ENCODE measurements at regions not wholly inside any gene's neighbourhood (a gene's known extent, or its start where the extent isn't known, plus 50 kb on each side); places are given as distances from the start of the nearest gene placed in this dataset.
A peak's percentile ranks its signal among the peaks of the same experiment; 100 is the strongest.

DNA sequence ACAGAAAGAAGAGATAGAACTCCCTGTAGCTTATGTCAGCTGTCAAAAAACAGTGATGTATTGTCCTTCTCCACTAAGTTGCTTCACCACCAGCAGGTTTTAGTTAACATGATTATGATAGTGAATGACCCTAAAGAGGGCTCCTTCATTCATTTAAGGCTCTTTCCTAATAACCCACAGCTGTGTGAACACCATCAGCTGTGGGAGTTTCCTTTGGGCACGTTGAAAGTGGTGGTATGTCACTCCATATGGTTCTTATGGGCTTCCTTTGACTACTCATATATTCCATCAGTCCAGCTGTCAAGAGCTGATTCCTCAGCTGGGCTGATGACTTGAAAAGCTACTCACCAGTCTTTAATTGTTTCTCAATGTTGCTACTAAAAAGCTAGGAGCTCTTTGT lies 210.3 kb downstream of the UBE2E3 start:
- no peak for DNase-seq

DNA sequence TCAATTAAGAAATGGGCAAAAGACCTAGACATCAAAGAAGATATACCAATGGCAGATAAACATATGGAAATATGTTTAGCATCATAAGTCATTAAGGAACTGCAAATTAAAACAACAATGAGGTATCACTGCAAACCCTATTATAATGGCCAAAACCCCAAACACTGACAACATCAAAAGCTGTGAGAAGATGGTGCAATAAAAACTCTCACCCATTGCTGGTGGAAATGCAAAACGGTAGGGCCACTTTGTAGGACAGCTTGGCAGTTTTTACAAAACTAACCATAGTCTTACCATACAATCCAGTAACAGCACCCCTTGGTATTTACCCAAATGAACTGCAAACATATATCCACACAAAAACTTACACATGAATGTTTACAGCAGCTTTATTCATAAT lies 213.1 kb downstream of the UBE2E3 start:
- DNase-seq = no peak

DNA sequence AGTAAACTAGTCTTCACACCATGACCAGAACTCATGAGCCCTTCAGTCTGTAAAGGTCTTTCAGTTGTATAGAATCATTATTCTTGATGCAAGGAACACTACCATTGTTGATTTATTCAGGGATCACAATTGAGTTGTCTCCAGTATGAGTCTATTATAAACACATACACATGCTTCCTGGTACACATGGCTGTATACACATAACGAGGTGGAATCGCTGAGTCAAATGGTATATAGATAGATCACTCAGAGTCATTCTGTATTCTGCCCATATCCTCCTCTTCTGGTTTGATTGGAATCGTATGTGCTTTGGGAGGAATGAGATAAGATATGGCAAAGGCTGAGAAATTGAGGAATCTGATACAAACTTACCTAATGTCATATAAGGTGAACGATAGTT lies 216.0 kb downstream of the UBE2E3 start:
- DNase-seq = no peak

DNA sequence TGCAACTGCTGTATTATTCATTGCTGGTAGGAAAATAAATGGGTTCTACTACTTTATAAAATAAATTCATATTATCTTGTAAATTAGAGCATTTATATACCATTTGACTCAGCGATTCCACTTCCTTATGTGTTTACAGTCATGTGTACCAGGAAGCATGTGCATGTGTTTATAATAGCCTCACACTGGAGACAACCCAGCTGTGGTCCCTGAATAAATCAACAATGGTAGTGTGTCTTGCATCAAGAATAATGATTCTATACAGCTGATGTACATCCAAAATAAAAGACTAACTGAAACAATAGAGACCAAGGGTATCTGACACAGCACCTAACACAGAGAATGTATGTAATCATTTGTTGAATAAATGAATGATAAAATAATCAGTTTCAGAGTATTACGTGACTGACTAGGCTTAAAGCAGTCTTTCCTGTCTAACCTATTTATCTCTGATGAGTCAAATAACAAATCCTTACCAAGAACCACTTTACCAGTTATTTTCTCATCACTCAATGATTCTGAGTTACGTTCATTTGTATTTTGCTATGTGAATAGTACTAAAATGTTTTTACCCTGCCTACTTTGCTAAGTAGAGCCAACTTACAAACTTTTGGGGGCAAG lies 216.8 kb downstream of the UBE2E3 start:
- no peak for DNase-seq

DNA sequence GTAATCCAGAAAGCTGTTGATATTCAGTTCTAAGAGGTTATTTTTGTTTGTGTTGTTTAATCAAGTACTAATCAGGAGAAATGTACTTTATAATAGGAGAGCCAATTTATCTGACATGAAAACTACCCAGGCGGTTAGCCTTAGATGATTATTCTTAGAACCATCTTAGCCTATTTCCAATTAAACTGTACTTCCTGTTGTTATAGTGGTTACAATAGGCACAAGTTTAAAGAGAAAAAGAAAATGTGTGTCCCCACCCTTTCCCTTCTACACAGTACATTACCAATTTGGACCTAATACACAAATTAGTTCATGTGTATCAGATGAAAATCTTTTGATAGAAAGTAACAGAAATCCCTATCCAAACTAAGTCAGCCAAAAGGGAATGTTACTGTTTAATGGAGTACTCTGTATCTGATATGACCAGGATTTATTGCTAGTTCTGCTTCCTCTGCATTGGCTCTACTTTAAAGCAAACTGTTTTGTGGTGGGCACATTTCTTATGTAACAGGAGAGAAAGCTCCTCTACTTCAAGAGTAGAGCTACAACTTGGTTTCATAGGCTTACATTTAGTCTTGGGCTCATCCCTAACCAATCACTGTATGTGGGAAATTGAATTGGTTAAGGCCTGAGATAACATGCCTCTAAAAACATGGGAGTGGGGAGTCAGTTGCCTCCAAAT lies 217.9 kb downstream of the UBE2E3 start:
- DNase-seq = no peak

DNA sequence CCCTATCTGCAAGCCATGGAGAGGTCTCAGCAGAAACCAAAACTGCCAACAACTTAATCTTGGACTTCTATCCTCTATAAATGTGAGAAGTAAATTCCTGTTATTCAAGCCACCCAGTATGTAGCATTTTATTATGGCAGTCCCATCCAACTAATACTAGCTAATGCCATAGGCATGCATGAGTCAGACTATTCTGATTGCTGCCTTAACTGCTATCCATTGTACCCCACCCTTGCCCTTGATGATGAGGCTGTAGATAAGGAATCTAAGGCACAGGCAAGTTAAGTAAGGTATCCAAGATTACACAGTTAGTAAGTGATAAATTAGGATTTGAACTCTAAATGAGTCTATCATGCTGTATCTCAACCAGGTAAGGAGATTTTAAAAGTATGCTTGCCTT lies 223.0 kb downstream of the UBE2E3 start:
- DNase-seq = no peak

DNA sequence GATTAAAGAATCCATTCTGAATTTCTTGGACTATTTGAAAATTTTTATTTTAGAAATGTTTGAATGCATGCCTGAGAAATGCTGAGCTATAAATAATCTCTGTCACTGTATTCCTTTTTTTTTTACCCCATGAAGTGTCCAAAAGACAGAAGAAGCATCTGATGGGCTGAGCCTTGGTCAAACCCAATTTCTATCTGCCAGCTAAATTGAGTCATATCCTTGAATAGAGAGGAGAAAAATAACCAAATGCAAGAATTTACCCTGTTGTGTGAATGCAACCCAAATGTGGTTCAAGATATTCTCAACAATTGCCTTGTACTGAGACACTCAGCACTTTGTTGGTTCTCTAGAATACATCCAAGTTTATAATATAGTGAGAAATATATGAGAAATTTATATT lies 223.5 kb downstream of the UBE2E3 start:
- DNase-seq = no peak

DNA sequence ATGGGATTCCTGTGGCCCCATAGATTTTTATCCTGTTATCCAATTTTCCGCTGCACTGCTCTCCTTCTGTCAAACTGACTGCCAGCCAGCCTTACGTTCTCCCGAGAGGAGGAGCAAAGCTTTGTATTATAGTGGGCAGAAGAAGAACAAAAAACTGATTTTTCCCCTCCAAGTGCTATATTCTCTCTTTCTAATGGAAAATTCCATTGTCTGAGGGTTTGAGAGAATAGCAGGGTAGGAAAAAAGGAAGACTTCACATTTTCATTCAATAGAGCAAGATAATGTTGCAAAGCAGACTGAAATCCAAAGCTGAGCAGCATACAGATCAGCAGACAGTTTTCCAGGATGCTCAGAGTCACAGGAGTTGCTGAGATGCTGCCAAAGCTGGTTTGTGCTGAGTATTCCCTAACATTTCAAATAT lies 238.0 kb downstream of the UBE2E3 start:
- DNase-seq = no peak

DNA sequence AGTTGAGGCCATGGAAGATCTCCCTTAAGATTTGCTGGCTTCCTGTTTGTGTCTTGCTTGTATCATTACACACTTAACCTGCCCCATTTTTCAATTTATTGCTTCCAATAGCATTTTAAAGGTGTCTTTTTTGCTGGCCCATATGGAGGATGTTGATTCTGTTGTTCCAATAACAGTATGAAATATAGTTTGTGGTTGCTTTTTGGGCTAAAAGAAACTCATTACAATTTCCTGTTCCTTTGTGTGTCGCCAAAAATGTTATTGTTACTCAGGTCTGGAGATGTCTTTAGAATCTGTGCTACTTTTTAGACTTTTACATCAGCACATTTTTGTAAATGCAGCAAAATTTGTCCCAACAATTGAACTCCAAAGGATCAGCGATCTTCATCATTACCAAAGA lies 234.0 kb upstream of the ITGA4 start:
- no peak for DNase-seq

DNA sequence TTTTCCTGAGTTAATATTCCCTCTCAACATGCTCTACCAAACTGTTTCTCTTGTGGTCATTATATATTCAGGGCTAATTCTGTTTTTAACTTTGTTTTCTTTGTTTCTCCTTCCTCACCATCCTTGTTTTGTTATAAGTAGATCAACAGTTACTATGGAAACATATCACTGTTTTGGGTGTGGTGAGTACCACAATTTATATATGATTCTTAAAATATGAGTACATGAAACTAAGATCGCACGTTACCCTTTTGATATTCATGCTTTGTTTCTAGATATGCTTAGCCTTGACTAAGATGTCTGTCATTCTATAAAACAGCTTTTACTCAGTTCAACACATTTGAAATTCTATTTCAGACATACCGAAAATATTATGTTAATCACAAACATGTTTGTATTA lies 232.3 kb upstream of the ITGA4 start:
- DNase-seq = no peak

DNA sequence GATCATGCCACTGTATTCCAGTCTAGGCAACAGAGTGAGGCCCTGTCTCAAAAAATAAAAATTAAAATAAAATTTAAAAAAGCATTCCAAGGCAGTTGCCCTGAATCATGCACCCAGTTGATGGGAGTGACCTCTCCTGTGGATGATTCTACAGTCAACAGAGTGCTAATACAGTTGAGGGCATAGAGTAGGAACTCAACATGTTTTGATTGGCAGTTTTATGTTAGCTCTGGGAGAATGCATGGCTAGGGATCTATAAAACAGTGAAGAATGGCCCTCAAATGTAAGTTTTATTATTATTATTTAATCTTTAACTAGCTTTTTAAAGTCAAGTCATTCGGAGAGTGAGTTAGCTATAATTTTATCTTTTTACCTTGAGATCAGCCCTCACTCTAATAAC lies 228.5 kb upstream of the ITGA4 start:
- DNase-seq = no peak

DNA sequence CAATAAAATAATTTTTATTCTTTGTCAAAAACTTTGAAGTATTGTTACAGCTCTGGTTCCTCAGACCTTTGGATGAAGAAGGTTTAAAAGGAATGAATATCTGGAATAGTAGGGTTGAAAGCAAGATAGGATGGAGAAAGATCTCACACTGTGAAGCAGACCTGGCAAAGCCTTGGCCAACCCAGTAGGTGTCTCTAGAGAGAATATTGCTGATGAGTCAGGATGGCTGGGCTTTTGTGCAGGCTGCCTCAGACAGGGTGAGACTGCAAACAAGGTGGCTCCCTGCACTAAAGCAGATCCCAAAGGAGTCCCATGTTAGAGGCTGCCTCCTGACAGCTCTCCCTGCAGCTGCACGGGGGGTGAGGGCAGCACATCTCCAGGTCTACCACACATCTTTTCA lies 226.0 kb upstream of the ITGA4 start:
- no peak for DNase-seq

DNA sequence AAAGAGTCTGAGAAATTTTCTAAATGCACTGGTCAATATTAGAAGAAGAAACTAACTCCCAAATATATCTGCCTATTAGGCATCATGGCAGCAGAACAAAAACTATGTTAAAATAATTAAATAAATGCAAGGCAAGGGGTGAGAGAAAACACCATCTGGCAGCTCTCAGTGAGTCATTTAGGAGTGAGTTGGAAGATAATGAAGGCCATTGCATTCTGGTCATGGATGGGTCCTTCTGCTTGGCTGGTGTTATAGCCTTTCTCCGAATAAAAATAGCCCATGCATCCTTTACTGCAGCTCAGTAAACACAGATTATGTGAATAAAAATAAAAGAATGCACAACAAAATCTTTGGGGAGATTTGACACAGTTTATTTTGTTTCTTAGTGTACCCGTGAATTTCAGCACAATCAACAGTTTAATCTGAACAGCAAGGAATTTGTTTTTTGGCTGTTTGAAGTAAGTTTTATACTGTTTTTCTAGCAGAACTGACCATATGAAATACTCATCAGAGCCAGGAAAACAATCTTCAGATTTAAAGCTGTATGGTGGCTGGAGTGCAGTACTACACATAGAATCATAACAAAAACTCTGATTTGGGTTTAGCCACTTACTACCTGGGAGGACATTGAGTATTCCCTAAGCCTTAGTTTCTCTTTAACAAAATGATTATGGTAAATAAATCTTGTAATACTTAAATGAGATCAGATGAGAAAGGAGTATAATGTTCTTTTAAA lies 225.1 kb upstream of the ITGA4 start:
- DNase-seq = no peak

DNA sequence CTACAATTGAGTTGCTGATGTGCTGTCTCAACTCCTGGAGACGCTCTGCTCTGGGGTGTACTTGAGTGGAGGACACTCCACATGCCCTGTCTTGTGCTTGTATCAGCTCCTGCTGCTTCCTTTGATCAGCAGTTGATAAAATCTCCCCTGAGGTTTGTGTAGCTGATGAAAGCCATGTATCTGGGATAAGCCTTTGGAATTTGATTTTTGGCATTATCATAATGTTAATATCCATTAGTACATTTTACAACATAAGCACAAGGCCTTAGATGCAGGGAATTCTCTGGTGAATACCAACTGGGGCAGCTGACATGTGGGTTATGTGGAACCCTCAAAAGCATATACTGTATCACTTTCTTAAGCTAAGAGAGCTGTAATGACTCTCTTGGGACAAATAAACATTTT lies 222.7 kb upstream of the ITGA4 start:
- DNase-seq = no peak

DNA sequence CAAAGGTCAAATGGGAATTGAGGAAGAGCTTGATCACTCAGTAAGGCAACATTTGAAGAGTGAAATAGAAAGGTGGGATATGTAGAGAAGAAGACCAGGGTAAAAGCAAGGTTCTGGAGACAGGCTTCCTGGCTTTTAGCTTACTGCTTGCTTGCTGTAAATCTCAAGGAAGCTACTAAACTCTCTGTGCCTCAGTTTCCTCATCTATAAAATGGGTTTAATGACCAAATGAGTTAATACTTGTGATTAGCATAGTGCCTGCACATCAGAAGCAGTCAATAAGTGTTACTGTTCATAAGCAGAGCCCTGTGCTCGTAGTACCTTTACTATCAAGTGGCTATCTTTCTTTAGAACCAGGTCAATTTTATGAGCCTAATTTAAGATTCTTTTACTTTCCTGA lies 222.2 kb upstream of the ITGA4 start:
- no peak for DNase-seq

DNA sequence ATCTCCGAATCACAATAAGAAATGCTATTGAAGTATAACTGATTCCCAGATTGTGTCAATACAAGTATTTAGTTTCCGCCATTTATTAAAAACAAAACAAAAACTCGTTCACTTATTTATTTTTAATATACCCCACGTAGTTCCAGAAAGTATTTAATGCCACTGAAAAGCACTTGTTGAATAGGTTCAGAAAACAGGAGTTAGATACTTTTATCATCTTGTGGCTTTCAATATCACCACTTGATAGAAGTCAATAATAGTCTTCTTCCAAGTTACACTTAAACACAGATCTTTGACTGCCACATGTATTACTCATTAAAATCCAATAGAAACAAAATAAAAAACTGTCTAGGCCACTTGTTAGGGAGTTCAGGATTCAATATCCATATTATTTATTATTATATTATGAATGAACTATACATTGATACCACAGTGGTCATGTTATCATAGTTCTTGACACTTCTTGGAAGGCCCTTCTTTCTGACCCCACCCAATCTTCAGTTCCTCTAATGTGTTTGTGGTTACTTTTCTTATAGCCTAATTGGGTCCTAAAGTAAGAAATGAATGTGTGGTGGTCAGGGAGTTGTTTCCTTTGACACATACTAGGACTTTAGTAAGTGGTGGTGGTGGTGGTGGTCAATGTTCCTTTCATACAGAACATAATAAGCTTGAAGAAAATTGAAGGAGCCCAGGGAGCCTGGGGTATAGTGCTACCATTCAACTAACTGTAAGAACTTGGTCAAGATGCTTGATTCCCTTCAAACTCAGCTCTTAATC lies 221.3 kb upstream of the ITGA4 start:
- no peak for DNase-seq

DNA sequence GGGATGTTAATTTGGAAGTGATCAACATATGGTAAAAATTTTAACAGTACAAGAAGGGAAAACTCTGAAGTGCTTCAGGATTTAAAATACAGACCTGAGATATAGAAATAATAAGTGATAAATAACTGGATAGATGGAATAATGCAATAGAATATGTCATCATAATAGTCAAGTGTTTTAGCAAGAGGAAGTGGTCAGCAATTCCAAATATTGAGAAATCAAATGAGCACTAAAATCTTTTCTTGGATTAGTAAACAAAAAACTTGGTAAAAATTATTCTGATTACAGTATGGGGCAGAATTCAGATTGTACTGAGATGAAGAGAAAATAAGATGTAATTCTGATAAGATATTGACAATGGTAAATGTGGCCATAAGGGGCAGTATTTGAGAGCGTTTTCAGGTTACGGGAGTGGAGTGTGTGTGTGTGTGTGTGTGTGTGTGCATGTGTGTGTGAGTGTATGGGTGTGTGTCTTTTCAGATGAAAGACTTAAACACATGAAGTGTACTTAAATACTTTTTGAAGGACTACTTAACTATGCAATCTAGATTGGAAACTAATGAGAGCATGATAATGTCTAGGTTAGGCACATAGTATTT lies 217.9 kb upstream of the ITGA4 start:
- DNase-seq = peak; percentile 34 to 59

DNA sequence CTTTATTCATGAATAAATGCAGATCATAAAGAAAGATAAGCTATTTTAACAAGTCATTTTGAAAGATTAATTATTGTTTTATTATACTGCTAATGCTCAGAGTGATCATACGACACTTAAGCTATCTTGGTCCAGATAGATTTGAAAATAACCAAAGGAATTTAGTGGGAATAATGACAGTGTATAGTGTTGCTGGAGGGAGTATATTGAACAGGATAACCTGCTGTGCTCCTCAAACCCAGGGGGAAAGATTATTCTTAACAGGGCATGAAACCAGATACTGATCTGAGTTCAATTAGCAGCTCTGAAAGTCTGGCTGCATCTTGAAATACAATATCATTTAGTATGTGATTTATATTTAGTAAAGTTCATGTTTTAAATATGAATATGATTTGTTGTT lies 216.3 kb upstream of the ITGA4 start:
- no peak for DNase-seq

DNA sequence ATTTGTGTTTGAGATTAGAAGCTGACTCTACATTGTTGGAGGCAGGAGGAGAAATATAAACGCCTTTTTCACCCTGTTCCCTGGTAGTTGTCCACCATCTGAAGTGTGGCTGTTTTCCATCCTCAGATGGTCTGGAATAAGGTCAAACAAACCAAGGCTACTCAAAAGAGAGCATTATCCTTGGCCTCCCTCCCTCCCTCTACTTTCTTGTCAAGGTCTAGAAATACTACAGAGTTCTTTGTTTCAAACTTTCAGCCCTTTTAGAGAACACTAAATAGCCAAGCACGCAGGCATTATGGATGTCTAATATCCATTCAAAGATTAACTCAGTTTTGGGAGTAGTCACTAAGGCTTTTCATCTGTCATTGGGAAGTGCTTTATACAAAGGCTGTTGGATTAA lies 215.8 kb upstream of the ITGA4 start:
- no peak for DNase-seq

DNA sequence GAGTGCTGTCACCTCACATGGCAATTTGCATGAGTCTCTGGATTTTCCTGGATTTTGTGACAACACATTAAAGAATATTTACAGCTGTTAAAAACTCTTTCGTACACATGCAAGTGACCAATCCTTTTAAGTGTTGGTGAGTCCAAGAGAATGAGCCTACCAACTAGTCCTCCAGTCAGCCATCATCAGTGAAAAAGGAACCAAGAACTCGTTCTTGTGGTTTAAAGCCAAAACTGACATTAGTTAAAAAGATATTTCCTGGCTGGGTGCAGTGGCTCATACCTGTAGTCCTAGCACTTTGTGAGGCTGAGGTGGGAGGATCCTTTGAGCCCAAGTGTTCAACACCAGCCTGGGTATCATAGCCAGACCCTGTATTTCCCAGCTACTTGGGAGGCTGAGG lies 215.4 kb upstream of the ITGA4 start:
- no peak for DNase-seq

DNA sequence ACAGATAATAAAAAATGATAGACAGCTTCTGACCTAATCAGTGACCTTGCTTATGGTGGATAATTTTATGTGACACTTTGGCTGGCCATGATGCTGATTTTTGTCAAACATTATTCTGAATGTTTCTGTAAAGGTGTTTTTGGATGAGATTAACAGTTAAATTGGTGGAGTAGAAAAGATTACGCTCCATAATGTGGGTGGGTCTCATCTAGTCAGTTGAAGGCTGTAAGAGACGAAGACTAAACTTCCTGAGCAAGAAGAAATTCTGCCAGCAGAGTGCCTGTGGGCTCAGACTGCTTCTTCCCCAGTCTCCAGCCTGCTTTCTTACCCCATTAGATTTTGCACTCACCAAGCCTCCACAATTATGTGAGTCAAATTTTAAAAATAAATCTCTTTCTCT lies 214.9 kb upstream of the ITGA4 start:
- no peak for DNase-seq

DNA sequence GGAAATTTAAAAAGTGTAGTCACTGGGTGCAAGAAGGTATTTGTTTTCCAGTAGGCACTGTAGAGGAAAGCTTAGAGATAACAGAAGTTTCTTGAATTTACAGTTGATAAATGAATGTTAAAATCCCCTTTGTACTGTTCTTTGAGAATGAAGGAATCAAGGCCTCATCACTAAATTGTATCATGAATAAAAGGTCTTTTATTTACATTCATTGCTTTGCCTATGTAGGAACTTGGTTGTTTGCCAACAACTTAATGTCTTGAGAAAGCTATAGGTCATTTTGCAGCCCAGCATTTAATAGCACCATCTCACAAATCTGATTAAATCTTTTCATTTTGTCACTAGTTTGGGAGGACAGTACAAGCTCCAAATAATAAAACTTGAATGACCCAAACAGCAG lies 213.9 kb upstream of the ITGA4 start:
- DNase-seq = no peak

DNA sequence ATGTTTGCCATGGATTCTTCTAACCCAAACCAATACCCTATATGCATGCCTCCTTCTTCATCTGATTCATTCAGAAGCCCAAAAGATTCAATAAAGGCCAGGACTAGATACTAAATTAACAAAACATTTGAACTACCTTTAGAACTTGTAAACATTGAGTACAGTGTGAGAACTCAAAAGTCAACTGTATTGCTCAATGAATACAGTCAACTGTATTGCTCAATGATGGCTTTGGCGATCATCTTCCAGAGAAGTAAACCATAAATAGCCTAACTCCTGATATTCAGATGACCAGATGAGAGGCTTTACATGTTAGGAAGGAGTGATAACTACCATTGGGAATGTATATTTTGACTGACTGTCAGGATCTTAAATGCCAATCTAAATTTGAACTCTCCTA lies 206.5 kb upstream of the ITGA4 start:
- no peak for DNase-seq
